AG09319 (cell line): ENCODE measurements at regions not wholly inside any gene's neighbourhood (a gene's known extent, or its start where the extent isn't known, plus 50 kb on each side); places are given as distances from the start of the nearest gene placed in this dataset.

Experiments used
- DNase-seq: peaks from one replicate; pipeline ENCODE4 v3.0.0-alpha.2; 2010; ENCODE audit warnings: low read depth; ENCODE audit errors: extremely low read depth
- CTCF ChIP-seq: IDR thresholded peaks from 2 replicates; pipeline ENCODE4 v1.5.1; 2011; ENCODE audit warnings: low read depth, mild to moderate bottlenecking, inconsistent platforms, low read length, moderate library complexity

DNA sequence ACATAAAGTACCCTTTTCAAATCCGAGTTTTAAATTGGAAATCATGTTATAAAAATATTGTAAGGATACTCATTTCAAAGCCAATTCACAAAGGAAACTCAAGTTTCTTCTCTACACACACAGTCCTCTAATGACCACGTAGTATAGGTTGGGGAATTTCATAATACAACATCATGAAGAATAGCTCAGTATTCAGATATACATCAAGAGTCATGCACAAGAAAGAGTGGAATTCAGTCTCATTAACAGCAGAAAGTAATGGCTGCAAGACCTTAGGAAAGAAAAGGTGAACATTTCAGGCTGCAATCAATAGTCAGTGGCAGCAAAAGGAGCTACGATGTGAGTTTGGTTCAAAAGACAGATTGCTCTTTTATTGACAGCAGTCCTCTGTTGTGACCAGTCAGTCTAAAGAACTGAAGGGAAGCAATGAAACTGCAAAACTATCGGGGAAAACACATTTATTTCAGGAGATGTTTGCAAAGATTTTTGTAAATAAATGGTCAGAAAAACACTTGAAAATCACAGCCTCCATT lies 317.2 kb downstream of the IPMK start:
- no peak for DNase-seq
- no peak for TF ChIP-seq CTCF

DNA sequence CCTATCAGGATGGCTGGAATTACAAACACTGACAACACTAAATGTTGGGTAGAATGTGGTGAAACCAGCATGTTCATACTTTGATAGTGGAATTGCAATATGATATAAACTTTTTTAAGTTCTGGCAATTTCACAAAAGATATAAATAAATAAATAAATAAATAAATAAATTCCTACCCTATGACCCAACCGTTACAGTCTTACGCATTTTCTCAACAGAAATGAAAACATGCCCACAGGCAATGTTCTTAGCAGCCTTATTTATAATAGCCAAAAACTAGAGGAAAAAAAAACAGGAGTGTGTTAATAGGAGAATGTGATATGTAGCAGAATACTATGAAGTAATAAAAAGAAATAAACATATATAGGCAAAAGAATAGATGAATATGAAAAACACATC lies 318.9 kb downstream of the IPMK start:
- no peak for DNase-seq
- TF ChIP-seq CTCF = no peak

GRCh38 chr10:57946833-57947232 lies 320.9 kb downstream of the IPMK start:
- DNase-seq = no peak
- no peak for TF ChIP-seq CTCF

DNA sequence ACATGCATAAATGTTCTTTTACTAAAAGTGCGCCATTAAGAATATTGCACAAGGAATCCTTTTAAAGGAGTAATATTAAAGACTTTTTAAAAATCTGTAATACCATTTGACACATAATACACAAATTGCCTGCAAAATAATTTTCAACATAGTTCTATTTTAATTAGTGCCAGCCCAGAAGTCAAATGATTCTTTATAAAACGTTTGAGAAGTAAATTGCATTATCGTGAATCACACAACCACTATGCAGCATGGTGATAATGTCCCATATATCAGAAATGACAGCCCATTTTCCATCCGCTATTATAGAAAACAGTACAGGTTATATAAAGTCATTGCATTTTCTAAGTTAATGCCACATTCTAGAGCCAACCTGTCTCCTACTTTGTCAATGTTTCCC lies 324.0 kb downstream of the IPMK start:
- no peak for TF ChIP-seq CTCF
- no peak for DNase-seq

DNA sequence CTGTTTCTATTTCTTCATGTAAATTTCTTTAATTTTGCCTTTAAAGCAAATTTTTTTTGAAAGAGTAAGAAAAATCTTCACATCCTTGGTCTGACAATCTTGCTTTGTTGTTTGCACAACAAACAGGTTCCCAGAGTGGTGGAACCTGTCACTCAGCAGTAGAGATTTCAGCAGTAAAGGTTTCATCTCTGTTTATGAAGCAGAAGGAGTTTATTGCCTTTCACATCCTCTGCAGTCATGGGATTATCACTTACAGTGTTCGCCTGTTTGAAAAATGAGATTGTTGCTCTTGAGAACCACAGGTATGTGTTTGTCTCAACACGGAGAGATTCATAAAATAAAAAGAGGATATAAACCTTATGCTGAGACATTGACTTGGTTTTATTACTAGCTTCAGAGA lies 342.6 kb downstream of the IPMK start:
- no peak for DNase-seq
- no peak for TF ChIP-seq CTCF

DNA sequence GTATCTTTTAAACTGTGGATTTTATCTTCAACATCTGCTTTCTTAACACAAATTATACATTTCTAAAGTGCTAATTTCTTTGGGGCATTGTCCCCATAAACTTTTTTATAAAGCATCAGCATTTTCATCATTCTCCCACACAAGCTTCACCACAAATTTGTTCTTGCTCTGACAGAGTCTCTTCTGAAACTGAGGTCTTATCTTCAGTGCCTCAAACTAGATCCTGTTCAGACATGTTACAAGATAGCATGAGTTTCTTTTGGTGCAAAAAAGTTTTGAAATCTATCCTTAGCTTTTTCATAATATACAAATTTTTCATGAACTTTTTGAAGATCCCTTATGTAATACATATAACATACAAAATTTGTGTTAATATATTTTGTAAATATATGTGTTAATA lies 346.6 kb downstream of the IPMK start:
- no peak for DNase-seq
- no peak for TF ChIP-seq CTCF

- no peak for DNase-seq
- TF ChIP-seq CTCF = no peak
Observed at GRCh38 chr10:57919864-57920263, 347.8 kb downstream of the IPMK start.
